Right lobe of liver (tissue), 4 donors: ENCODE measurements at regions not wholly inside any gene's neighbourhood (a gene's known extent, or its start where the extent isn't known, plus 50 kb on each side); places are given as distances from the start of the nearest gene placed in this dataset.

ENCODE experiments used
- POLR2A ChIP-seq: fragments of 450-650 bp; IDR thresholded peaks from one replicate; pipeline ENCODE4 v1.6.1; 2017; ENCODE audit warnings: antibody characterized with exemption, mild to moderate bottlenecking
- TF ChIP-seq, protein P1 (sequence below), 4 donors: fragments of 200-600 bp in 3 of 4; fragments of 450-650 bp in 1 of 4; IDR thresholded peaks; one replicate each; pipeline versions ENCODE4 v1.5.1 to v1.8.0; 2016 to 2022; ENCODE audit warnings: antibody characterized with exemption in 4 of 4, mild to moderate bottlenecking in 2 of 4
- donor health status: DM: no; HTN: no; CAD: no.
- donor health status: DM: no; HTN: no; CAD: no.
- donor health status: DM: no; HTN: yes; CAD: no.

DNA sequence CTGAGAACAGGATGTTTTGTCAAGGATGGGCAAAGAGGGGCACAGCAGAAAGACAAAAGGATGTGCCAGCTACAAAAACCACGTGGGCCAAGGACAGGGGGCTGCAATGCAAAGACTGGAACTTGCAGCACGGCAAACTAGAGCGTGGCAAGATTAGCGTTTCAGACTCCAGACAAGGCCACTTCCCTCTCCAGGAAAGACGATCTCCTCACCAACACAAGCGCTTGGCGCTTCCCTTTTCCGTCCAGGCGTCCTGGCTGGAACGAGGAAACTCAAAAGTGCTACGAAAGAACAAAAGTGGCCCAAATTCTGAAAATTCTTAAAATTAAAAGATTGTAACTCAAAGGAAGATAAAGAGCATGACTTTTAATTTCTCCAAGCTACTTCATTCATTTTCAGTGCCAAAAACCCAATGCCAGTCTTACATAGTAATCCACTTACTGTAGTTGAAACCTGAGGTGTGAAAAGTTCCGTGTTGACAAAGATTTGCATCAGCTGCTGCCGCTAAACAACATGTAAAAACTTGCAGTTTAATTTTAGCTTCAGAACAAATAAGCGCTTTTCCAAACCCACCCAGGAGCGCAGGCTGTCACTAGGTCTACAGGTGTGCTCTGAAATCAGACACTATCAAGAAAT, 207.1 kb upstream of the RREB1 start:
- TF ChIP-seq, protein P1, sequence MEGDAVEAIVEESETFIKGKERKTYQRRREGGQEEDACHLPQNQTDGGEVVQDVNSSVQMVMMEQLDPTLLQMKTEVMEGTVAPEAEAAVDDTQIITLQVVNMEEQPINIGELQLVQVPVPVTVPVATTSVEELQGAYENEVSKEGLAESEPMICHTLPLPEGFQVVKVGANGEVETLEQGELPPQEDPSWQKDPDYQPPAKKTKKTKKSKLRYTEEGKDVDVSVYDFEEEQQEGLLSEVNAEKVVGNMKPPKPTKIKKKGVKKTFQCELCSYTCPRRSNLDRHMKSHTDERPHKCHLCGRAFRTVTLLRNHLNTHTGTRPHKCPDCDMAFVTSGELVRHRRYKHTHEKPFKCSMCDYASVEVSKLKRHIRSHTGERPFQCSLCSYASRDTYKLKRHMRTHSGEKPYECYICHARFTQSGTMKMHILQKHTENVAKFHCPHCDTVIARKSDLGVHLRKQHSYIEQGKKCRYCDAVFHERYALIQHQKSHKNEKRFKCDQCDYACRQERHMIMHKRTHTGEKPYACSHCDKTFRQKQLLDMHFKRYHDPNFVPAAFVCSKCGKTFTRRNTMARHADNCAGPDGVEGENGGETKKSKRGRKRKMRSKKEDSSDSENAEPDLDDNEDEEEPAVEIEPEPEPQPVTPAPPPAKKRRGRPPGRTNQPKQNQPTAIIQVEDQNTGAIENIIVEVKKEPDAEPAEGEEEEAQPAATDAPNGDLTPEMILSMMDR (IDR thresholded peaks at IDR 0.05) = no peak
- TF ChIP-seq POLR2A = no peak
